DMS79 treated with DMSO at 0.1 percent for 48 hours (cell line): ENCODE measurements at regions not wholly inside any gene's neighbourhood (a gene's known extent, or its start where the extent isn't known, plus 50 kb on each side); places are given as distances from the start of the nearest gene placed in this dataset.

ENCODE experiments used
- DNase-seq: peaks from one replicate; lab custom pipeline; 2025; lab: John Stamatoyannopoulos, UW

GRCh38 chr6:23929201-23929600 is 196.8 kb upstream of the NRSN1 start:
- no peak for DNase-seq

GRCh38 chr6:23940466-23940865 is 185.5 kb upstream of the NRSN1 start:
- DNase-seq = no peak

GRCh38 chr6:23951691-23952090 is 174.3 kb upstream of the NRSN1 start:
- DNase-seq = no peak

- DNase-seq = no peak
These were observed 173.8 kb upstream of the NRSN1 start for GRCh38 chr6:23952245-23952644.

GRCh38 chr6:23953976-23954375 is 172.0 kb upstream of the NRSN1 start:
- DNase-seq = no peak

- DNase-seq = no peak
These were observed 169.0 kb upstream of the NRSN1 start for GRCh38 chr6:23957017-23957416.

- DNase-seq = no peak
These were observed 161.2 kb upstream of the NRSN1 start for GRCh38 chr6:23964865-23965264.

GRCh38 chr6:23969344-23969743 is 156.7 kb upstream of the NRSN1 start:
- DNase-seq = no peak

GRCh38 chr6:23977706-23978105 is 148.3 kb upstream of the NRSN1 start:
- DNase-seq = no peak

- DNase-seq = no peak
These were observed 145.1 kb upstream of the NRSN1 start for GRCh38 chr6:23980965-23981364.

- no peak for DNase-seq
These were observed 144.1 kb upstream of the NRSN1 start for GRCh38 chr6:23981923-23982322.

GRCh38 chr6:23983735-23984134 is 142.3 kb upstream of the NRSN1 start:
- DNase-seq = no peak

- no peak for DNase-seq
These were observed 141.0 kb upstream of the NRSN1 start for GRCh38 chr6:23985015-23985414.

- peak; percentile 92 for DNase-seq
These were observed 136.0 kb upstream of the NRSN1 start for GRCh38 chr6:23989885-23990533.

GRCh38 chr6:23994013-23994412 is 132.0 kb upstream of the NRSN1 start:
- no peak for DNase-seq

- no peak for DNase-seq
These were observed 122.0 kb upstream of the NRSN1 start for GRCh38 chr6:24004062-24004461.

GRCh38 chr6:24004659-24005058 is 121.4 kb upstream of the NRSN1 start:
- no peak for DNase-seq

- DNase-seq = no peak
These were observed 119.8 kb upstream of the NRSN1 start for GRCh38 chr6:24006254-24006653.

GRCh38 chr6:24009319-24009718 is 116.7 kb upstream of the NRSN1 start:
- DNase-seq = peak; percentile 11

GRCh38 chr6:24010133-24010532 is 115.9 kb upstream of the NRSN1 start:
- DNase-seq = no peak

- no peak for DNase-seq
These were observed 109.7 kb upstream of the NRSN1 start for GRCh38 chr6:24016286-24016685.

- DNase-seq = no peak
These were observed 109.2 kb upstream of the NRSN1 start for GRCh38 chr6:24016857-24017256.

- DNase-seq = no peak
These were observed 106.6 kb upstream of the NRSN1 start for GRCh38 chr6:24019393-24019792.

GRCh38 chr6:24019830-24020229 is 106.2 kb upstream of the NRSN1 start:
- DNase-seq = peak; percentile 35

GRCh38 chr6:24026050-24026449 is 100.0 kb upstream of the NRSN1 start:
- no peak for DNase-seq
